ENCODE measurements at regions not wholly inside any gene's neighbourhood (a gene's known extent, or its start where the extent isn't known, plus 50 kb on each side); places are given as distances from the start of the nearest gene placed in this dataset.

DNA sequence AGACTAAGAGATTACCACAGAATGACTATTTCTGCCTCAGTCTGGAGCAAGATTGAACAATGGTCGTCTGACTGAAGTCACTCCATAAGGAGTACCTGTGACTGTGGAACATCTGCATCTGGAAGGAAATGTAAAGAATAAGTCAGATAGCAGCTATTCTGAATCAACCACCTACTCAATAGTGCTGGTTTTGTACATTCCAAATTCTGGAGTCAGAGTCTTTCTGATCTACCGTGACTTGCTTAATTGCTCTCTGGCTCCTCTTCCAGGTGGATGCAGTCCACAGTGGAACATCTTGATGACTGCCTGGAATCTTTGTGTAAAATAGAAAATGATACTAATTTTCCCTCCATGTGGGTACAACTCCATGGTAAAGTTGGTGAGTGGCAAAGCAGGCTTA is 156.3 kb upstream of the SEMA3C start:
- TF ChIP-seq, protein P1, sequence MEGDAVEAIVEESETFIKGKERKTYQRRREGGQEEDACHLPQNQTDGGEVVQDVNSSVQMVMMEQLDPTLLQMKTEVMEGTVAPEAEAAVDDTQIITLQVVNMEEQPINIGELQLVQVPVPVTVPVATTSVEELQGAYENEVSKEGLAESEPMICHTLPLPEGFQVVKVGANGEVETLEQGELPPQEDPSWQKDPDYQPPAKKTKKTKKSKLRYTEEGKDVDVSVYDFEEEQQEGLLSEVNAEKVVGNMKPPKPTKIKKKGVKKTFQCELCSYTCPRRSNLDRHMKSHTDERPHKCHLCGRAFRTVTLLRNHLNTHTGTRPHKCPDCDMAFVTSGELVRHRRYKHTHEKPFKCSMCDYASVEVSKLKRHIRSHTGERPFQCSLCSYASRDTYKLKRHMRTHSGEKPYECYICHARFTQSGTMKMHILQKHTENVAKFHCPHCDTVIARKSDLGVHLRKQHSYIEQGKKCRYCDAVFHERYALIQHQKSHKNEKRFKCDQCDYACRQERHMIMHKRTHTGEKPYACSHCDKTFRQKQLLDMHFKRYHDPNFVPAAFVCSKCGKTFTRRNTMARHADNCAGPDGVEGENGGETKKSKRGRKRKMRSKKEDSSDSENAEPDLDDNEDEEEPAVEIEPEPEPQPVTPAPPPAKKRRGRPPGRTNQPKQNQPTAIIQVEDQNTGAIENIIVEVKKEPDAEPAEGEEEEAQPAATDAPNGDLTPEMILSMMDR (IDR thresholded peaks at IDR 0.05): no peak
- no peaks in the 10 kb centered on the region for H3K36me3 ChIP-seq
- no peaks in the 10 kb centered on the region for H3K4me1 ChIP-seq (ENCODE audit: control insufficient read depth in 1 of 2, insufficient read depth in 1 of 2, low read depth in 1 of 2, low read length in 1 of 2)
- no peak overlapping the region for H3K27ac ChIP-seq
- H3K9me3 ChIP-seq: no peaks in the 10 kb centered on the region
- H3K4me3 ChIP-seq (ENCODE audit: low read depth in 1 of 2, low read length in 1 of 2): no peak overlapping the region
- no peaks in the 10 kb centered on the region for H3K27me3 ChIP-seq

DNA sequence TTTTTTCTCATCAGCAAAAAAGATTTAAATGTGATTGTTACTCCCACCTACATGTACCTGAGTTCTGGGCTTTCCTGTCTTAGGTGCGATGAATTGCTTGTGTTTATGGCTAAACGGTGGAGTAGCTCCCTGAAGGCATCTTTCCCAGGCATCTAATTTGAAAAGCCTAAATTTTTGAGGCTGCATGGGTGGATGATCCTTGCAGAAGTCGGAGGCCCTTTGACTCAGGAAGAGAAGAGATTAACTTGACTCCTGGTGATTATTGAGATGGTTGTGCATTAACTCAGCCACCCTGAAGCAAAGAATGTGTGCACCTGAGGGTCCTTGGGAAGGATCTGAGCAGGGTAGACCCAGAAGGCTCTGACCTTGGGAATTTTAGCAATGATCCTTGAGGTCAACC is 155.6 kb upstream of the SEMA3C start:
- no peaks in the 10 kb centered on the region for H3K27me3 ChIP-seq
- TF ChIP-seq, protein P1 (IDR thresholded peaks at IDR 0.05): no peak
- no peak overlapping the region for H3K4me3 ChIP-seq (ENCODE audit: low read depth in 1 of 2, low read length in 1 of 2)
- no peaks in the 10 kb centered on the region for H3K36me3 ChIP-seq
- no peaks in the 10 kb centered on the region for H3K4me1 ChIP-seq (ENCODE audit: control insufficient read depth in 1 of 2, insufficient read depth in 1 of 2, low read depth in 1 of 2, low read length in 1 of 2)
- H3K9me3 ChIP-seq: no peaks in the 10 kb centered on the region
- H3K27ac ChIP-seq: no peak overlapping the region

DNA sequence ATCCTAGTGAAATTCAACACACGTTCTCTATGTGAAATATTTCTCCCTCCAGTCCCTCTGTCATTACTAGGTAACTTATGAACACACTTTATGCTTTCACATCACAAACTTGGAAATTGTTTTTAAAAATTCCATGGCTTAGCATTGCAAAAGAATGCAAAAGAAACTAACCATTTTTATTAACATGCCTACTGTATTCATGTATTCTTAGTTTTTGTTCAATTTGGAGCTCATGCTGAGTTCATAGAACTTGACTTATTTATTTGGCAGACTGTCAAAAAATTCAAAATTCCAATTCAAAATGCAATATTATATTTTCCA is 155.0 kb upstream of the SEMA3C start:
- no peak overlapping the region for H3K27ac ChIP-seq
- no peak overlapping the region for H3K4me3 ChIP-seq (ENCODE audit: low read depth in 1 of 2, low read length in 1 of 2)
- H3K4me1 ChIP-seq (ENCODE audit: control insufficient read depth in 1 of 2, insufficient read depth in 1 of 2, low read depth in 1 of 2, low read length in 1 of 2): no peaks in the 10 kb centered on the region

DNA sequence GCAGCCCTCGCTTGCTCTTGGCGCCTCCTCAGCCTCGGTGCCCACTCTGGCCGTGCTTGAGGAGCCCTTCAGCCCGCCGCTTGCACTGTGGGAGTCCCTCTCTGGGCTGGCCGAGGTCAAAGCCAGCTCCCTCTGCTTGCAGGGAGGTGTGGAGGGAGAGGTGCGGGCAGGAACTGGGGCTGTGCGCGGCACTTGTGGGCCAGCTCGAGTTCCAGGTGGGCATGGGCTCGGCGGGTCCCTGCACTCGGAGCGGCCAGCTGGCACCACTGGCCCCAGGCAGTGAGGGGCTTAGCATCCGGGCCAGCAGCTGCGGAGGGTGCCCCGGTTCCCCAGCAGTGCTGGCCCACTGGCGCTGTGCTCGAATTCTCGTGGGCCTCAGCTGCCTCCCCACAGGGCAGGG is 152.1 kb upstream of the SEMA3C start:
- H3K9me3 ChIP-seq: no peaks in the 10 kb centered on the region

More for the DNA sequence above, 155.0 kb upstream of the SEMA3C start:
- H3K36me3 ChIP-seq: no peaks in the 10 kb centered on the region
- TF ChIP-seq, protein P1 (IDR thresholded peaks at IDR 0.05): no peak
- H3K9me3 ChIP-seq: no peaks in the 10 kb centered on the region
- H3K27me3 ChIP-seq: no peaks in the 10 kb centered on the region

DNA sequence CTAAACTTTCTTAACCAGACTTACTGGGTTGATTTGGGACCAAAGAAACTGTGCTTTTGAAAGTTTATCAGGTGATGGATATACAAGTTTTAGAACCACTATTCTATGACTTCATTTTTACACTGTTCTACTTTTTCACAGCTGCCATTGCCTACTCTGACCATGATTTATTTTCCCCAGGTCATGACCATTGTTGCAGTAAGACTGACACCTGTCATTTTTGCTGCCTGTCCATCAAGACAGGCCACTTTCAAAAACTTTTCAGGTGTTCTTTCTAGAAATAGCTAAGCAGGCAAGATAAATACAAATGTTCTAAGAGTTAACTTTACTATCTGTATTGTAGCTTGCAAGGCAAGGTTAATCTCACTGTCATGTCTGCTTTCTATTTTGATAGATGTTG is 147.9 kb upstream of the SEMA3C start:
- Histone ChIP-seq H3K36me3 (no peaks in the 10 kb centered on the region), H3K4me3 (ENCODE audit: low read depth in 1 of 2, low read length in 1 of 2) (no peak overlapping the region), H3K27ac (no peak overlapping the region), H3K9me3 (no peaks in the 10 kb centered on the region), H3K27me3 (no peaks in the 10 kb centered on the region), H3K4me1 (ENCODE audit: control insufficient read depth in 1 of 2, insufficient read depth in 1 of 2, low read depth in 1 of 2, low read length in 1 of 2) (no peaks in the 10 kb centered on the region)
- TF ChIP-seq, protein P1 (IDR thresholded peaks at IDR 0.05): no peak

More for the DNA sequence above, 152.1 kb upstream of the SEMA3C start:
- no peaks in the 10 kb centered on the region for H3K36me3 ChIP-seq
- no peak overlapping the region for H3K4me3 ChIP-seq (ENCODE audit: low read depth in 1 of 2, low read length in 1 of 2)
- no peaks in the 10 kb centered on the region for H3K4me1 ChIP-seq (ENCODE audit: control insufficient read depth in 1 of 2, insufficient read depth in 1 of 2, low read depth in 1 of 2, low read length in 1 of 2)
- no peaks in the 10 kb centered on the region for H3K27me3 ChIP-seq
- TF ChIP-seq, protein P1 (IDR thresholded peaks at IDR 0.05): no peak
- no peak overlapping the region for H3K27ac ChIP-seq

DNA sequence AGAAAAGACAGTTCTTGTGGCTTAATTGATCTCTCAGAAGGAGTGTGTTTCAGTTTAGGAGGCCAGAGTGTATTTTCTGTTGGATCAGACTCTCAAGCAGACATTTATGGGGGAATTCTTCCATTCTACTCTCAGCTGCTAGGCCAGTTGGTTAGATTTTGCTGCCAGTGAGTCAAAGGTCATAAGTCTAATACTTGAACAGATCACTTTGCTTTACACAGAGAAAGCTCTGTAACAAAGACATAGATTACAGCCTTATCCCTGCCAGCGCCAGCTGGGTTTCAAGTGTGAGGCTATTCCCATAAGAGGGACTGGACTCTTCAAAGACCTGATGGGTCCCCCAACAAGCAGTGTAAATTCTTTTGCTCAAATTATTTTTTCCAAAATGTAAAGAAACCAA is 145.6 kb upstream of the SEMA3C start:
- no peaks in the 10 kb centered on the region for H3K4me1 ChIP-seq (ENCODE audit: control insufficient read depth in 1 of 2, insufficient read depth in 1 of 2, low read depth in 1 of 2, low read length in 1 of 2)
- H3K9me3 ChIP-seq: no peaks in the 10 kb centered on the region
- H3K4me3 ChIP-seq (ENCODE audit: low read depth in 1 of 2, low read length in 1 of 2): no peak overlapping the region
- TF ChIP-seq, protein P1 (IDR thresholded peaks at IDR 0.05): no peak
- no peaks in the 10 kb centered on the region for H3K36me3 ChIP-seq
- H3K27ac ChIP-seq: no peak overlapping the region
- H3K27me3 ChIP-seq: no peaks in the 10 kb centered on the region

All from neutrophil (primary cell).